ENCODE measurements at regions not wholly inside any gene's neighbourhood (a gene's known extent, or its start where the extent isn't known, plus 50 kb on each side); places are given as distances from the start of the nearest gene placed in this dataset.

GRCh38 chr10:8405596-8405995 lies 351.1 kb downstream of the GATA3 start:
- Histone ChIP-seq H2AFZ (ENCODE audit: low read depth, low read length) (no peak overlapping the region), H3K36me3 (ENCODE audit: control insufficient read depth in 2 of 2, extremely low read depth in 1 of 2, insufficient read depth in 2 of 2, low read length in 2 of 2) (no peaks in the 10 kb centered on the region), H3K4me1 (ENCODE audit: control insufficient read depth, extremely low read depth, insufficient read depth, low read length) (no peaks in the 10 kb centered on the region), H3K9ac (replicated peaks; ENCODE audit: extremely low read depth, insufficient read depth, low read length) (no peak overlapping the region), H3K79me2 (ENCODE audit: control insufficient read depth, insufficient read depth, low read length) (no peaks in the 10 kb centered on the region), H3K9me1 (replicated peaks; ENCODE audit: control insufficient read depth, extremely low read depth, insufficient read depth, low read length) (no peaks in the 10 kb centered on the region), H3K4me3 (replicated peaks in 1 of 3; ENCODE audit: insufficient read depth in 1 of 3, low read depth in 1 of 3, low read length in 3 of 3) (no peak overlapping the region), H3K27ac (ENCODE audit: insufficient read depth, low read depth, low read length) (no peak overlapping the region), H3K9me3 (replicated peaks; ENCODE audit: control insufficient read depth, insufficient read depth, low read length) (no peaks in the 10 kb centered on the region), H4K20me1 (replicated peaks; ENCODE audit: control insufficient read depth, extremely low read depth, insufficient read depth, low read length) (no peaks in the 10 kb centered on the region), H3K27me3 (ENCODE audit: control insufficient read depth in 2 of 2, insufficient read depth in 2 of 2, low read length in 2 of 2) (peaks cover 0 to 3% of the 10 kb centered on the region in 2 experiments), H3K4me2 (ENCODE audit: insufficient read depth, low read length) (no peak overlapping the region)
- FAIRE-seq (no peak), DNase-seq (ENCODE audit: low read depth, low spot score) (no peak)
- TF ChIP-seq EZH2 (IDR thresholded peaks at IDR 0.05; ENCODE audit: borderline replicate concordance, low read depth, low read length, severe bottlenecking) (no peak), MYC (IDR thresholded peaks at IDR 0.05; ENCODE audit: low read depth, low read length) (no peak), FOS (IDR thresholded peaks at IDR 0.05; ENCODE audit: borderline replicate concordance, insufficient read depth, low read length) (no peak), POLR2AphosphoS5 (IDR thresholded peaks at IDR 0.05; ENCODE audit: insufficient read depth, low read depth, low read length) (no peak)
- TF ChIP-seq, protein P1, sequence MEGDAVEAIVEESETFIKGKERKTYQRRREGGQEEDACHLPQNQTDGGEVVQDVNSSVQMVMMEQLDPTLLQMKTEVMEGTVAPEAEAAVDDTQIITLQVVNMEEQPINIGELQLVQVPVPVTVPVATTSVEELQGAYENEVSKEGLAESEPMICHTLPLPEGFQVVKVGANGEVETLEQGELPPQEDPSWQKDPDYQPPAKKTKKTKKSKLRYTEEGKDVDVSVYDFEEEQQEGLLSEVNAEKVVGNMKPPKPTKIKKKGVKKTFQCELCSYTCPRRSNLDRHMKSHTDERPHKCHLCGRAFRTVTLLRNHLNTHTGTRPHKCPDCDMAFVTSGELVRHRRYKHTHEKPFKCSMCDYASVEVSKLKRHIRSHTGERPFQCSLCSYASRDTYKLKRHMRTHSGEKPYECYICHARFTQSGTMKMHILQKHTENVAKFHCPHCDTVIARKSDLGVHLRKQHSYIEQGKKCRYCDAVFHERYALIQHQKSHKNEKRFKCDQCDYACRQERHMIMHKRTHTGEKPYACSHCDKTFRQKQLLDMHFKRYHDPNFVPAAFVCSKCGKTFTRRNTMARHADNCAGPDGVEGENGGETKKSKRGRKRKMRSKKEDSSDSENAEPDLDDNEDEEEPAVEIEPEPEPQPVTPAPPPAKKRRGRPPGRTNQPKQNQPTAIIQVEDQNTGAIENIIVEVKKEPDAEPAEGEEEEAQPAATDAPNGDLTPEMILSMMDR (IDR thresholded peaks at IDR 0.05; ENCODE audit: extremely low read depth in 1 of 2, insufficient read depth in 1 of 2, low read depth in 1 of 2, low read length in 2 of 2): no peak
- dilution Hi-C loops (cut with MboI; ENCODE audit: extremely low pct_ligation_motif_present, low sequenced_read_pairs) (no loop called here), intact Hi-C loops (cut with micrococcal nuclease) (no loop called here)
- BruUV-seq (replicated peaks): no TSS peak
- ChIA-PET CTCF (no interaction called here), POLR2A (no interaction called here)

GRCh38 chr10:8407501-8408021 lies 353.1 kb downstream of the GATA3 start:
- Histone ChIP-seq H4K20me1 (replicated peaks; ENCODE audit: control insufficient read depth, extremely low read depth, insufficient read depth, low read length) (no peaks in the 10 kb centered on the region), H3K9me3 (replicated peaks; ENCODE audit: control insufficient read depth, insufficient read depth, low read length) (no peaks in the 10 kb centered on the region), H3K4me2 (ENCODE audit: insufficient read depth, low read length) (no peak overlapping the region), H3K36me3 (ENCODE audit: control insufficient read depth in 2 of 2, extremely low read depth in 1 of 2, insufficient read depth in 2 of 2, low read length in 2 of 2) (no peaks in the 10 kb centered on the region), H3K4me3 (replicated peaks in 1 of 3; ENCODE audit: insufficient read depth in 1 of 3, low read depth in 1 of 3, low read length in 3 of 3) (no peak overlapping the region), H3K9ac (replicated peaks; ENCODE audit: extremely low read depth, insufficient read depth, low read length) (no peak overlapping the region), H2AFZ (ENCODE audit: low read depth, low read length) (no peak overlapping the region), H3K27me3 (ENCODE audit: control insufficient read depth in 2 of 2, insufficient read depth in 2 of 2, low read length in 2 of 2) (peaks cover 0 to 5% of the 10 kb centered on the region in 2 experiments), H3K4me1 (ENCODE audit: control insufficient read depth, extremely low read depth, insufficient read depth, low read length) (no peaks in the 10 kb centered on the region), H3K27ac (ENCODE audit: insufficient read depth, low read depth, low read length) (no peak overlapping the region), H3K9me1 (replicated peaks; ENCODE audit: control insufficient read depth, extremely low read depth, insufficient read depth, low read length) (no peaks in the 10 kb centered on the region), H3K79me2 (ENCODE audit: control insufficient read depth, insufficient read depth, low read length) (no peaks in the 10 kb centered on the region)
- no peak for TF ChIP-seq MYC (IDR thresholded peaks at IDR 0.05; ENCODE audit: low read depth, low read length)
- TF ChIP-seq GATA2 (IDR thresholded peaks at IDR 0.05; ENCODE audit: insufficient read depth, insufficient read length, low read depth, low read length): no peak
- TF ChIP-seq POLR2AphosphoS5 (IDR thresholded peaks at IDR 0.05; ENCODE audit: insufficient read depth, low read depth, low read length): no peak
- TF ChIP-seq EZH2 (IDR thresholded peaks at IDR 0.05; ENCODE audit: borderline replicate concordance, low read depth, low read length, severe bottlenecking): no peak
- TF ChIP-seq, protein P2, sequence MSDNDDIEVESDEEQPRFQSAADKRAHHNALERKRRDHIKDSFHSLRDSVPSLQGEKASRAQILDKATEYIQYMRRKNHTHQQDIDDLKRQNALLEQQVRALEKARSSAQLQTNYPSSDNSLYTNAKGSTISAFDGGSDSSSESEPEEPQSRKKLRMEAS (IDR thresholded peaks at IDR 0.05; ENCODE audit: insufficient read depth, insufficient read length): no peak
- no peak for TF ChIP-seq FOS (IDR thresholded peaks at IDR 0.05; ENCODE audit: borderline replicate concordance, insufficient read depth, low read length)
- no peak for TF ChIP-seq POLR2A (IDR thresholded peaks at IDR 0.05; ENCODE audit: low read depth, low read length)
- TF ChIP-seq, protein P1 (IDR thresholded peaks at IDR 0.05; ENCODE audit: extremely low read depth in 1 of 2, insufficient read depth in 1 of 2, low read depth in 1 of 2, low read length in 2 of 2): no peak
- no peak for TF ChIP-seq JUN (IDR thresholded peaks at IDR 0.05; ENCODE audit: borderline replicate concordance, insufficient read depth, insufficient read length, low read depth)
- CTCF ChIA-PET: no interaction called here
- dilution Hi-C loops (cut with MboI; ENCODE audit: extremely low pct_ligation_motif_present, low sequenced_read_pairs): no loop called here
- DNase-seq (ENCODE audit: low read depth, low spot score) (no peak), FAIRE-seq (no peak)
- POLR2A ChIA-PET: no interaction called here
- intact Hi-C loops (cut with micrococcal nuclease): no loop called here
- no TSS peak for BruUV-seq (replicated peaks)

Measured in endothelial cell of umbilical vein (primary cell).